ENCODE measurements at regions not wholly inside any gene's neighbourhood (a gene's known extent, or its start where the extent isn't known, plus 50 kb on each side); places are given as distances from the start of the nearest gene placed in this dataset.

- Histone ChIP-seq H3K9ac (ENCODE audit: control insufficient read depth, extremely low read depth, insufficient read depth, low read length) (no peak overlapping the region), H3K36me3 (ENCODE audit: control insufficient read depth in 2 of 2, extremely low read depth in 1 of 2, insufficient read depth in 2 of 2, low read length in 2 of 2) (no peaks in the 10 kb centered on the region), H4K20me1 (ENCODE audit: control insufficient read depth, extremely low read depth, insufficient read depth, low read length) (no peaks in the 10 kb centered on the region), H3K27me3 (ENCODE audit: control insufficient read depth, extremely low read depth, insufficient read depth, low read length) (no peaks in the 10 kb centered on the region), H3K4me3 (ENCODE audit: control insufficient read depth in 2 of 3, extremely low read depth in 1 of 3, insufficient read depth in 2 of 3, low read depth in 1 of 3, low read length in 3 of 3) (no peak overlapping the region), H3K79me2 (ENCODE audit: control insufficient read depth, insufficient read depth, low read length) (no peaks in the 10 kb centered on the region), H3K4me1 (ENCODE audit: control insufficient read depth, extremely low read depth, insufficient read depth, low read length) (peaks cover 5% of the 10 kb centered on the region), H3K9me3 (ENCODE audit: control insufficient read depth, low read depth, low read length) (no peaks in the 10 kb centered on the region), H3K27ac (ENCODE audit: control insufficient read depth, insufficient read depth, low read length) (no peak overlapping the region), H2AFZ (ENCODE audit: control insufficient read depth, low read length) (no peak overlapping the region), H3K9me1 (ENCODE audit: control insufficient read depth, extremely low read depth, insufficient read depth, low read length) (no peaks in the 10 kb centered on the region), H3K4me2 (ENCODE audit: control insufficient read depth, extremely low read depth, insufficient read depth, low read depth, low read length) (no peak overlapping the region)
- dilution Hi-C loops (cut with MboI; ENCODE audit: extremely low pct_ligation_motif_present, low sequenced_read_pairs) = no loop called here
- no peak for DNase-seq (ENCODE audit: low read depth, low spot score)
- no peak for TF ChIP-seq EZH2 (IDR thresholded peaks at IDR 0.05; ENCODE audit: low read length)
- TF ChIP-seq CTCF (optimal IDR thresholded peaks at IDR 0.05 in 1 of 3, IDR thresholded peaks at IDR 0.05 in 1 of 3, conservative IDR thresholded peaks at IDR 0.05 in 1 of 3; ENCODE audit: extremely low read depth in 1 of 3, insufficient read depth in 2 of 3, low read length in 3 of 3) = no peak
- no peak for FAIRE-seq
Measured at GRCh38 chr1:34405266-34405959, 228.7 kb downstream of the C1orf94 start.

- dilution Hi-C loops (cut with MboI; ENCODE audit: extremely low pct_ligation_motif_present, low sequenced_read_pairs) = no loop called here
- Histone ChIP-seq H3K36me3 (ENCODE audit: control insufficient read depth in 2 of 2, extremely low read depth in 1 of 2, insufficient read depth in 2 of 2, low read length in 2 of 2) (no peaks in the 10 kb centered on the region), H3K9me3 (ENCODE audit: control insufficient read depth, low read depth, low read length) (no peaks in the 10 kb centered on the region), H3K9me1 (ENCODE audit: control insufficient read depth, extremely low read depth, insufficient read depth, low read length) (no peaks in the 10 kb centered on the region), H3K4me2 (ENCODE audit: control insufficient read depth, extremely low read depth, insufficient read depth, low read depth, low read length) (no peak overlapping the region), H4K20me1 (ENCODE audit: control insufficient read depth, extremely low read depth, insufficient read depth, low read length) (no peaks in the 10 kb centered on the region), H3K27ac (ENCODE audit: control insufficient read depth, insufficient read depth, low read length) (no peak overlapping the region), H3K9ac (ENCODE audit: control insufficient read depth, extremely low read depth, insufficient read depth, low read length) (no peak overlapping the region), H3K79me2 (ENCODE audit: control insufficient read depth, insufficient read depth, low read length) (no peaks in the 10 kb centered on the region), H3K27me3 (ENCODE audit: control insufficient read depth, extremely low read depth, insufficient read depth, low read length) (no peaks in the 10 kb centered on the region), H2AFZ (ENCODE audit: control insufficient read depth, low read length) (no peak overlapping the region), H3K4me1 (ENCODE audit: control insufficient read depth, extremely low read depth, insufficient read depth, low read length) (peaks cover 5% of the 10 kb centered on the region), H3K4me3 (ENCODE audit: control insufficient read depth in 2 of 3, extremely low read depth in 1 of 3, insufficient read depth in 2 of 3, low read depth in 1 of 3, low read length in 3 of 3) (no peak overlapping the region)
- TF ChIP-seq EZH2 (IDR thresholded peaks at IDR 0.05; ENCODE audit: low read length) = no peak
- no peak for TF ChIP-seq CTCF (optimal IDR thresholded peaks at IDR 0.05 in 1 of 3, IDR thresholded peaks at IDR 0.05 in 1 of 3, conservative IDR thresholded peaks at IDR 0.05 in 1 of 3; ENCODE audit: extremely low read depth in 1 of 3, insufficient read depth in 2 of 3, low read length in 3 of 3)
- FAIRE-seq (no peak), DNase-seq (ENCODE audit: low read depth, low spot score) (no peak)
Measured at GRCh38 chr1:34406377-34406776, 229.7 kb downstream of the C1orf94 start.
